ENCODE measurements at regions not wholly inside any gene's neighbourhood (a gene's known extent, or its start where the extent isn't known, plus 50 kb on each side); places are given as distances from the start of the nearest gene placed in this dataset.
"Not testable (repeated sequence)": the region's sequence is repeated elsewhere in the genome, so short reads cannot be mapped to it uniquely, and the experiment has no call there.

- no peak for DNase-seq (ENCODE audit: low spot score)
Measured at GRCh38 chr14:30160608-30161007, 233.0 kb upstream of the PRKD1 start.

GRCh38 chr14:30162066-30162465 is 234.4 kb upstream of the PRKD1 start:
- no peak for DNase-seq (ENCODE audit: low spot score)

- no peak for DNase-seq (ENCODE audit: low spot score)
Measured at GRCh38 chr14:30165255-30165654, 237.6 kb upstream of the PRKD1 start.

GRCh38 chr14:30177781-30178180 is 250.1 kb upstream of the PRKD1 start:
- DNase-seq (ENCODE audit: low spot score) = no peak

- no peak for DNase-seq (ENCODE audit: low spot score)
Measured at GRCh38 chr14:30179381-30180130, 251.9 kb upstream of the PRKD1 start.

GRCh38 chr14:30180219-30180618 is 252.6 kb upstream of the PRKD1 start:
- DNase-seq (ENCODE audit: low spot score) = no peak

GRCh38 chr14:30185832-30186231 is 258.2 kb upstream of the PRKD1 start:
- no peak for DNase-seq (ENCODE audit: low spot score)

- DNase-seq (ENCODE audit: low spot score) = no peak
Measured at GRCh38 chr14:30191639-30192279, 264.1 kb upstream of the PRKD1 start.

GRCh38 chr14:30193101-30193500 is 265.5 kb upstream of the PRKD1 start:
- DNase-seq (ENCODE audit: low spot score) = no peak

- no peak for DNase-seq (ENCODE audit: low spot score)
Measured at GRCh38 chr14:30193845-30194501, 266.3 kb upstream of the PRKD1 start.

- no peak for DNase-seq (ENCODE audit: low spot score)
Measured at GRCh38 chr14:30194741-30195148, 267.1 kb upstream of the PRKD1 start.

- no peak for DNase-seq (ENCODE audit: low spot score)
Measured at GRCh38 chr14:30195941-30196340, 268.3 kb upstream of the PRKD1 start.

- no peak for DNase-seq (ENCODE audit: low spot score)
Measured at GRCh38 chr14:30196861-30197260, 269.2 kb upstream of the PRKD1 start.

GRCh38 chr14:30198720-30199119 is 271.1 kb upstream of the PRKD1 start:
- not testable (repeated sequence) for DNase-seq (ENCODE audit: low spot score)

- DNase-seq (ENCODE audit: low spot score) = no peak
Measured at GRCh38 chr14:30204431-30204980, 276.9 kb upstream of the PRKD1 start.

- no peak for DNase-seq (ENCODE audit: low spot score)
Measured at GRCh38 chr14:30209136-30209535, 281.5 kb upstream of the PRKD1 start.

- DNase-seq (ENCODE audit: low spot score) = no peak
Measured at GRCh38 chr14:30210630-30211029, 283.0 kb upstream of the PRKD1 start.

GRCh38 chr14:30211326-30211725 is 283.7 kb upstream of the PRKD1 start:
- no peak for DNase-seq (ENCODE audit: low spot score)

- no peak for DNase-seq (ENCODE audit: low spot score)
Measured at GRCh38 chr14:30214014-30214413, 286.4 kb upstream of the PRKD1 start.

- no peak for DNase-seq (ENCODE audit: low spot score)
Measured at GRCh38 chr14:30214461-30215090, 286.9 kb upstream of the PRKD1 start.

GRCh38 chr14:30218907-30219306 is 291.3 kb upstream of the PRKD1 start:
- DNase-seq (ENCODE audit: low spot score) = no peak

- DNase-seq (ENCODE audit: low spot score) = no peak
Measured at GRCh38 chr14:30221546-30221945, 293.9 kb upstream of the PRKD1 start.

Measured in germinal center (tissue), 1 donor.